ENCODE measurements at regions not wholly inside any gene's neighbourhood (a gene's known extent, or its start where the extent isn't known, plus 50 kb on each side); places are given as distances from the start of the nearest gene placed in this dataset.

- Histone ChIP-seq H3K27me3 (no peaks in the 10 kb centered on the region), H3K9me3 (no peaks in the 10 kb centered on the region), H3K4me3 (no peak overlapping the region), H3K4me1 (peaks cover 4 to 74% (median 30%) of the 10 kb centered on the region in 3 donors), H3K27ac (peak overlapping the region; percentile 54 to 85 (median 84)), H3K36me3 (no peaks in the 10 kb centered on the region)
- ATAC-seq, result no peak
- TF ChIP-seq POLR2A (IDR thresholded peaks at IDR 0.05), result no peak
- TF ChIP-seq CTCF (IDR thresholded peaks at IDR 0.05), result no peak
- no peak for TF ChIP-seq EP300 (IDR thresholded peaks at IDR 0.05)
- TF ChIP-seq POLR2AphosphoS5 (IDR thresholded peaks at IDR 0.05), result no peak
- WGBS, 2 donors (ENCODE audit: low coverage in 1 of 2), result 82 to 87% methylated on average over 3 to 5 of the region's 8 CpGs
These were observed 208.3 kb downstream of the TOMM20 start for GRCh38 chr1:234920136-234920842.

DNA sequence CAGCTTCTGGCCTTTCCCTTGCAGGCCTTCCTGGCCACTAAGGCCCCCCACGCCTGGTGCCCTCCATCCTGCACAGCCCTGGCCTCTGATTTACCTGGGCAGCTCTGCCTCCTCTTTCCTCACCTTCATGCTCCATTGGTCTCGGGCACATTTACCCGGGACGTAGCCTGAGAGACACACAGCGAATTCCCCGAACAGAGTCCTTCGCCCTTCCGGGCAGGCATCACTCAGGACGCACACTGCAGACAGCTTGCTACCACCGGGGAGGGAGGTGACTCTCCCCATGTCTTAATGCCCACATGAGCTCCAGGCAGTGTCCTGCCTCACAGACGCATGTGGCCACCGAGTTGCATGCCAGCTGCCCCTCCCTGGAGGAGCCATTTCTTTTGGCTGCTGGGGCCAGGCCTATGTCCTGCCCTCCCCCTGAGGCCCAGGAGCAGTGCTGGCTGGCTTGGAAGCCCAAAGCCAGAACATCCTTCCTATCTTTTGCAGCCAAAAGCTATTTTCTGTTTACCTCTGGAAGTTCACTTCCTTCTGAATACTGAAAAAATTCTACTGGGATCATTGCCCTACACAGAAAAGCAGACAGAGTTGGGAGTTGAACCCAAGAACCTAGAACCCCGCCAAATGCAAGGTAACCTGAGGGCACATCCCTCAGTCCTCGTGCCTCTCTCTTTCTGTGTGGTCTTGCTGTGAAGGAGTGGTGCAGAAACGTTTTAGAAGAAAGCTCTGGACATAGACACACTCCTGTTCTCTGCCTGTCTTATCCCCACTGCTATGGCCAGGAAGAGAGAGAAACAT lies 209.5 kb downstream of the TOMM20 start:
- H3K27ac ChIP-seq, result peak overlapping the region; percentile 54 to 85 (median 84)
- TF ChIP-seq POLR2A (IDR thresholded peaks at IDR 0.05) (no peak), POLR2AphosphoS5 (IDR thresholded peaks at IDR 0.05) (peak; percentile 34), CTCF (IDR thresholded peaks at IDR 0.05) (no peak), EP300 (IDR thresholded peaks at IDR 0.05) (no peak)
- H3K4me1 ChIP-seq, result peaks cover 4 to 72% (median 30%) of the 10 kb centered on the region in 3 donors
- H3K9me3 ChIP-seq, result no peaks in the 10 kb centered on the region
- 46 to 73% methylated on average over 10 to 11 of the region's 15 CpGs for WGBS, 2 donors (ENCODE audit: low coverage in 1 of 2)
- H3K4me3 ChIP-seq, result no peak overlapping the region
- H3K36me3 ChIP-seq, result no peaks in the 10 kb centered on the region
- ATAC-seq, result peak; percentile 67
- no peaks in the 10 kb centered on the region for H3K27me3 ChIP-seq

GRCh38 chr1:234918181-234918841 lies 210.3 kb downstream of the TOMM20 start:
- TF ChIP-seq POLR2AphosphoS5 (IDR thresholded peaks at IDR 0.05) (peak; percentile 60), POLR2A (IDR thresholded peaks at IDR 0.05) (no peak)
- H3K36me3 ChIP-seq, result no peaks in the 10 kb centered on the region

GRCh38 chr1:234917495-234918180 lies 211.0 kb downstream of the TOMM20 start:
- Histone ChIP-seq H3K4me1 (peaks cover 4 to 86% (median 38%) of the 10 kb centered on the region in 3 donors), H3K4me3 (no peak overlapping the region), H3K36me3 (no peaks in the 10 kb centered on the region), H3K27me3 (no peaks in the 10 kb centered on the region), H3K27ac (peak overlapping the region in 3 of 4 donors; percentile 84 to 85 (median 85)), H3K9me3 (no peaks in the 10 kb centered on the region)
- WGBS, 2 donors (ENCODE audit: low coverage in 1 of 2), result 49 to 89% methylated on average over 5 to 12 of the region's 23 CpGs
- no peak for ATAC-seq
- TF ChIP-seq EP300 (IDR thresholded peaks at IDR 0.05) (no peak), POLR2A (IDR thresholded peaks at IDR 0.05) (no peak), CTCF (IDR thresholded peaks at IDR 0.05) (no peak)

More at GRCh38 chr1:234918181-234918841, 210.3 kb downstream of the TOMM20 start:
- Histone ChIP-seq H3K4me1 (peaks cover 4 to 80% (median 31%) of the 10 kb centered on the region in 3 donors), H3K27ac (peak overlapping the region; percentile 54 to 85 (median 84)), H3K27me3 (no peaks in the 10 kb centered on the region), H3K9me3 (no peaks in the 10 kb centered on the region), H3K4me3 (no peak overlapping the region)
- ATAC-seq, result peak; percentile 40
- 51 to 74% methylated on average over 6 to 7 of the region's 17 CpGs for WGBS, 2 donors (ENCODE audit: low coverage in 1 of 2)

GRCh38 chr1:234916840-234917239 lies 211.8 kb downstream of the TOMM20 start:
- peaks cover 4 to 93% (median 41%) of the 10 kb centered on the region in 3 donors for H3K4me1 ChIP-seq
- TF ChIP-seq POLR2AphosphoS5 (IDR thresholded peaks at IDR 0.05) (no peak), CTCF (IDR thresholded peaks at IDR 0.05) (no peak), POLR2A (IDR thresholded peaks at IDR 0.05) (no peak), EP300 (IDR thresholded peaks at IDR 0.05) (no peak)
- no peak overlapping the region for H3K4me3 ChIP-seq
- H3K27ac ChIP-seq, result peak overlapping the region in 3 of 4 donors; percentile 84 to 85 (median 85)
- ATAC-seq, result no peak
- no peaks in the 10 kb centered on the region for H3K27me3 ChIP-seq
- 74 to 77% methylated on average over 2 to 4 of the region's 4 CpGs for WGBS, 2 donors (ENCODE audit: low coverage in 1 of 2)
- no peaks in the 10 kb centered on the region for H3K9me3 ChIP-seq
- H3K36me3 ChIP-seq, result no peaks in the 10 kb centered on the region
